ENCODE measurements at regions not wholly inside any gene's neighbourhood (a gene's known extent, or its start where the extent isn't known, plus 50 kb on each side); places are given as distances from the start of the nearest gene placed in this dataset.

DNA sequence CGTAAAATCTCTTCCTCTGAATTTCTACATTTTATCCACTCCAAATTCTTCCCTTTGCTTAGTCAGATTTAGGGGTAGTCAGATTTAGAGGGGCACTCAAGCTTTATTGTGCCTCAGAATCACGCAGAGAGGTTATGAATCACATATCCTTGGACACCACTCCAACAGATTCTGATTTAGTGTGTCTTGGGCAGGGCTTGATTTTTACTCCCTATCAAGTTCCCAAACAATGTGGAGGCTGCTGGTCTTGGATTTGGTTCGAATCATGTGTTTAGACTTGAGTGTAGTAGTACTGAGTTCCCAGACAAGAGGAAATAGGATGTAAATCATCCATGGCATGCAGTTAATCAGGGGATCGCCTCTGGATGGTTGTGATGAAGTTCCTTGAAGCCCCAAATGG is 298.1 kb upstream of the CLEC14A start:
- Histone ChIP-seq H3K27ac (no peak overlapping the region), H3K36me3 (replicated peaks; ENCODE audit: insufficient read depth, low read depth) (no peaks in the 10 kb centered on the region), H2AFZ (no peak overlapping the region), H3K9me3 (ENCODE audit: low read depth) (no peaks in the 10 kb centered on the region), H4K20me1 (ENCODE audit: insufficient read depth, poor library complexity, severe bottlenecking) (no peaks in the 10 kb centered on the region), H3K9me2 (replicated peaks; ENCODE audit: insufficient read depth) (no peaks in the 10 kb centered on the region), H3K27me3 (no peaks in the 10 kb centered on the region), H3K4me1 (ENCODE audit: insufficient read depth) (no peaks in the 10 kb centered on the region), H3K4me2 (no peak overlapping the region), H3K4me3 (no peak overlapping the region), H3K79me2 (no peaks in the 10 kb centered on the region)
- TF ChIP-seq, protein P1, sequence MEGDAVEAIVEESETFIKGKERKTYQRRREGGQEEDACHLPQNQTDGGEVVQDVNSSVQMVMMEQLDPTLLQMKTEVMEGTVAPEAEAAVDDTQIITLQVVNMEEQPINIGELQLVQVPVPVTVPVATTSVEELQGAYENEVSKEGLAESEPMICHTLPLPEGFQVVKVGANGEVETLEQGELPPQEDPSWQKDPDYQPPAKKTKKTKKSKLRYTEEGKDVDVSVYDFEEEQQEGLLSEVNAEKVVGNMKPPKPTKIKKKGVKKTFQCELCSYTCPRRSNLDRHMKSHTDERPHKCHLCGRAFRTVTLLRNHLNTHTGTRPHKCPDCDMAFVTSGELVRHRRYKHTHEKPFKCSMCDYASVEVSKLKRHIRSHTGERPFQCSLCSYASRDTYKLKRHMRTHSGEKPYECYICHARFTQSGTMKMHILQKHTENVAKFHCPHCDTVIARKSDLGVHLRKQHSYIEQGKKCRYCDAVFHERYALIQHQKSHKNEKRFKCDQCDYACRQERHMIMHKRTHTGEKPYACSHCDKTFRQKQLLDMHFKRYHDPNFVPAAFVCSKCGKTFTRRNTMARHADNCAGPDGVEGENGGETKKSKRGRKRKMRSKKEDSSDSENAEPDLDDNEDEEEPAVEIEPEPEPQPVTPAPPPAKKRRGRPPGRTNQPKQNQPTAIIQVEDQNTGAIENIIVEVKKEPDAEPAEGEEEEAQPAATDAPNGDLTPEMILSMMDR (IDR thresholded peaks at IDR 0.05; ENCODE audit: poor library complexity) = no peak
- TF ChIP-seq EZH2 (IDR thresholded peaks at IDR 0.05; ENCODE audit: borderline replicate concordance) (no peak), EZH2phosphoT487 (IDR thresholded peaks at IDR 0.05; ENCODE audit: low read depth, severe bottlenecking, unreplicated experiment) (no peak)
- no peak for DNase-seq (ENCODE audit: low spot score)
- WGBS (ENCODE audit: low lambda C conversion rate, missing lambda C conversion rate) = 82% methylated on average over 4 of the region's 4 CpGs

DNA sequence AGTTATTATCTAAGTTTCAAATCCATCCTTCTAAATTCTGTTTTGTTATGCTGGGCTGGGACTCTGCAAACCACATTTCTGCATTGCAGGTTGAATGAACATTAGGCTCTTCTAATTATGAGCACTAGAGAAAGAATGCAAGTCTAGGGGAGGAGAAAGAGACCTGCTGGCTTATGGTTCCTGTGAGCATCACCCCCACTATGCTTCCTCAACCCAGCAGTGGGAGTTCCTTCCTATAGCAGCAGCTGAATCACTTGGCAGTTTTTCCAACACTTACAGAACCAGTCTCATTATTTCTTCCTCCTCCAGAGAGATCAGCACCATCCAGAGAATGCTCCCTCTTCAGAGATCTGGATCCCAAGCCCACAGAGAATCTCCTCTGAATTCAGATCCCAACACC is 297.7 kb upstream of the CLEC14A start:
- no peaks in the 10 kb centered on the region for H3K9me2 ChIP-seq (replicated peaks; ENCODE audit: insufficient read depth)
- DNase-seq (ENCODE audit: low spot score) = no peak
- H3K27me3 ChIP-seq = no peaks in the 10 kb centered on the region
- no peaks in the 10 kb centered on the region for H3K36me3 ChIP-seq (replicated peaks; ENCODE audit: insufficient read depth, low read depth)
- H3K9me3 ChIP-seq (ENCODE audit: low read depth) = no peaks in the 10 kb centered on the region
- TF ChIP-seq, protein P1 (IDR thresholded peaks at IDR 0.05; ENCODE audit: poor library complexity) = no peak
- no peak for TF ChIP-seq EZH2 (IDR thresholded peaks at IDR 0.05; ENCODE audit: borderline replicate concordance)
- TF ChIP-seq EZH2phosphoT487 (IDR thresholded peaks at IDR 0.05; ENCODE audit: low read depth, severe bottlenecking, unreplicated experiment) = no peak
- H4K20me1 ChIP-seq (ENCODE audit: insufficient read depth, poor library complexity, severe bottlenecking) = no peaks in the 10 kb centered on the region
- H3K27ac ChIP-seq = no peak overlapping the region
- no peak overlapping the region for H3K4me2 ChIP-seq
- no peak overlapping the region for H2AFZ ChIP-seq
- H3K79me2 ChIP-seq = no peaks in the 10 kb centered on the region
- no peak overlapping the region for H3K4me3 ChIP-seq
- H3K4me1 ChIP-seq (ENCODE audit: insufficient read depth) = no peaks in the 10 kb centered on the region

DNA sequence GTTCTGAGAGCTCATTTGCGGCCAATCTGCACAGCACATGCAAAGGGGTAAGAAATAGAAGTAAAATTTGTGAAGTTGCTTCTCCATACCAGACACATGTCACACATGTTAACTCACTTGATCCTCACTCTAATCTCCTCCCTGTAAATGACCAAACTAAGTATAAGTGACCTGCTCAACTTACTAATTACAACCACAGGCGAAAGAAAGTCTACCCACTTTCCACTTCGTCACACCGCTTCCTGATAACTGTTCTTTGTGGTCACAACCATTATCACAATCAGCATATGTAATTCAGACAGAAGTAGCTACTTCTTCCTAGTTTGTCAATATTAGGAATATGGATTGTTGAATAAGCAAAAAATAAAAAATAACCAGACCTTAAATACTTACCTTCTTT is 293.7 kb upstream of the CLEC14A start:
- DNase-seq (ENCODE audit: low spot score) = no peak
- H3K4me3 ChIP-seq = no peak overlapping the region
- no peak overlapping the region for H2AFZ ChIP-seq
- 92% methylated on average over 4 of the region's 4 CpGs for whole genome bisulfite sequencing (ENCODE audit: low lambda C conversion rate, missing lambda C conversion rate)
- H3K36me3 ChIP-seq (replicated peaks; ENCODE audit: insufficient read depth, low read depth) = no peaks in the 10 kb centered on the region
- TF ChIP-seq EZH2 (IDR thresholded peaks at IDR 0.05; ENCODE audit: borderline replicate concordance) (no peak), EZH2phosphoT487 (IDR thresholded peaks at IDR 0.05; ENCODE audit: low read depth, severe bottlenecking, unreplicated experiment) (no peak)
- TF ChIP-seq, protein P1 (IDR thresholded peaks at IDR 0.05; ENCODE audit: poor library complexity) = no peak
- no peaks in the 10 kb centered on the region for H3K9me2 ChIP-seq (replicated peaks; ENCODE audit: insufficient read depth)
- no peaks in the 10 kb centered on the region for H3K9me3 ChIP-seq (ENCODE audit: low read depth)
- H3K4me2 ChIP-seq = no peak overlapping the region
- H3K27ac ChIP-seq = no peak overlapping the region
- no peaks in the 10 kb centered on the region for H4K20me1 ChIP-seq (ENCODE audit: insufficient read depth, poor library complexity, severe bottlenecking)
- no peaks in the 10 kb centered on the region for H3K27me3 ChIP-seq
- H3K79me2 ChIP-seq = no peaks in the 10 kb centered on the region
- H3K4me1 ChIP-seq (ENCODE audit: insufficient read depth) = no peaks in the 10 kb centered on the region

DNA sequence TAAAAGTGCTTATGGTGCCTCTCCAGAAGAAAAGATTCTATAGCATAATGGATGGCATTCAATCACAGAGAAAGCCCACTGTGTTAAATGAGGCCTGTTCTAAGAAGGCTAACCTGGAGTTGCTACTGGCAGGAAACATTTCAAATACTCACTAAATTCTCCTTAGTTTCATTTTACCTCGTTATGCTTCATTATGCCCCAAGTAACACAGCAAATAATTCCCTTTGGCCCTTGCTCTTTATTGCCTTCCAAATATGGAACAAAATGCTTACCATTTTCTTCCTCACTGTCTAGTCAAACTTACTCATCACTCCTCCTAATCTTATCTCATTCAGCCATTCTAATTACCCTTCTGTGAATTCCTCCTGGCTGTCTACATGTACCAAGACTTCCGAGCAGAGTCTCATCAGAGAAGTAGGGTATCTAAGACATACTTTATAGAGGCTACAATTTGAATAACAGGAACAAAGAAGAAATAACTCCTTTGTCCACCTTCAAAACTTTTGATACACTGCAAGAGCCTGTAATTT is 292.1 kb upstream of the CLEC14A start:
- no peaks in the 10 kb centered on the region for H3K9me3 ChIP-seq (ENCODE audit: low read depth)

More for the DNA sequence above, 292.1 kb upstream of the CLEC14A start:
- Histone ChIP-seq H3K9me2 (replicated peaks; ENCODE audit: insufficient read depth) (no peaks in the 10 kb centered on the region), H2AFZ (no peak overlapping the region), H3K4me1 (ENCODE audit: insufficient read depth) (no peaks in the 10 kb centered on the region), H3K27ac (no peak overlapping the region), H3K4me2 (no peak overlapping the region), H3K27me3 (no peaks in the 10 kb centered on the region), H3K4me3 (no peak overlapping the region), H4K20me1 (ENCODE audit: insufficient read depth, poor library complexity, severe bottlenecking) (no peaks in the 10 kb centered on the region), H3K36me3 (replicated peaks; ENCODE audit: insufficient read depth, low read depth) (no peaks in the 10 kb centered on the region), H3K79me2 (no peaks in the 10 kb centered on the region)
- 48% methylated on average over 2 of the region's 2 CpGs for WGBS (ENCODE audit: low lambda C conversion rate, missing lambda C conversion rate)
- no peak for DNase-seq (ENCODE audit: low spot score)
- TF ChIP-seq, protein P1 (IDR thresholded peaks at IDR 0.05; ENCODE audit: poor library complexity) = no peak
- TF ChIP-seq EZH2 (IDR thresholded peaks at IDR 0.05; ENCODE audit: borderline replicate concordance) (no peak), EZH2phosphoT487 (IDR thresholded peaks at IDR 0.05; ENCODE audit: low read depth, severe bottlenecking, unreplicated experiment) (no peak)
